ENCODE measurements at regions not wholly inside any gene's neighbourhood (a gene's known extent, or its start where the extent isn't known, plus 50 kb on each side); places are given as distances from the start of the nearest gene placed in this dataset.

DNA sequence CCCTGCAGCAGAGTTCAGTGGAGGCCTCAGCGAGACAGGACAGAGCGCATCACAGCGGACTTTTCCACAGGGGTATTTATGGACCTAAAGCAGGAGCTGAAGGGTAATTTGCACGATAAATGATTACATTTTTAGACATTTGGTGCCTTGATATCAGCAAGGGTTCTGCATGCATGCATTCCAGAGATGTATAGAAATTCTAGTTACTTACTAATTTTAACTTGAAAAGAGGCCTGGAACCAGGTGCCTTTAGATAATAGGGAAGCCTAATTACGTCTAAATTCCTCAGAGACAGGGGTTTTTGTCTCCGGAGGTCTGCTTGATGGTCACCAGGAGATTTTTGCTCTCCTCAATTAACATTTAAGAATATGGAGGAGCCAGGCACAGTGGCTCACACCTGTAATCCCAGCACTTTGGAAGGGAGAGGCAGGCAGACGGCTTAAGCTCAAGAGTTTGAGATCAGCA is 79.8 kb upstream of the MFGE8 start:
- H3K27ac ChIP-seq: no peak overlapping the region
- no peaks in the 10 kb centered on the region for H3K27me3 ChIP-seq (ENCODE audit: insufficient read depth in 3 of 3, low read length in 2 of 3)
- H3K4me3 ChIP-seq: no peak overlapping the region
- no peaks in the 10 kb centered on the region for H3K4me1 ChIP-seq
- TF ChIP-seq, protein P1, sequence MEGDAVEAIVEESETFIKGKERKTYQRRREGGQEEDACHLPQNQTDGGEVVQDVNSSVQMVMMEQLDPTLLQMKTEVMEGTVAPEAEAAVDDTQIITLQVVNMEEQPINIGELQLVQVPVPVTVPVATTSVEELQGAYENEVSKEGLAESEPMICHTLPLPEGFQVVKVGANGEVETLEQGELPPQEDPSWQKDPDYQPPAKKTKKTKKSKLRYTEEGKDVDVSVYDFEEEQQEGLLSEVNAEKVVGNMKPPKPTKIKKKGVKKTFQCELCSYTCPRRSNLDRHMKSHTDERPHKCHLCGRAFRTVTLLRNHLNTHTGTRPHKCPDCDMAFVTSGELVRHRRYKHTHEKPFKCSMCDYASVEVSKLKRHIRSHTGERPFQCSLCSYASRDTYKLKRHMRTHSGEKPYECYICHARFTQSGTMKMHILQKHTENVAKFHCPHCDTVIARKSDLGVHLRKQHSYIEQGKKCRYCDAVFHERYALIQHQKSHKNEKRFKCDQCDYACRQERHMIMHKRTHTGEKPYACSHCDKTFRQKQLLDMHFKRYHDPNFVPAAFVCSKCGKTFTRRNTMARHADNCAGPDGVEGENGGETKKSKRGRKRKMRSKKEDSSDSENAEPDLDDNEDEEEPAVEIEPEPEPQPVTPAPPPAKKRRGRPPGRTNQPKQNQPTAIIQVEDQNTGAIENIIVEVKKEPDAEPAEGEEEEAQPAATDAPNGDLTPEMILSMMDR (IDR thresholded peaks at IDR 0.05): no peak
- 75 to 86% (median 76%) methylated on average over 7 of the region's 7 CpGs for WGBS, 3 donors
- H3K9me3 ChIP-seq: no peaks in the 10 kb centered on the region
- intact Hi-C loops (cut with DNase I): no loop called here
- ATAC-seq (no peak), DNase-seq (no peak)
- H3K36me3 ChIP-seq (ENCODE audit: insufficient read depth in 1 of 2, low read depth in 1 of 2): no peaks in the 10 kb centered on the region

DNA sequence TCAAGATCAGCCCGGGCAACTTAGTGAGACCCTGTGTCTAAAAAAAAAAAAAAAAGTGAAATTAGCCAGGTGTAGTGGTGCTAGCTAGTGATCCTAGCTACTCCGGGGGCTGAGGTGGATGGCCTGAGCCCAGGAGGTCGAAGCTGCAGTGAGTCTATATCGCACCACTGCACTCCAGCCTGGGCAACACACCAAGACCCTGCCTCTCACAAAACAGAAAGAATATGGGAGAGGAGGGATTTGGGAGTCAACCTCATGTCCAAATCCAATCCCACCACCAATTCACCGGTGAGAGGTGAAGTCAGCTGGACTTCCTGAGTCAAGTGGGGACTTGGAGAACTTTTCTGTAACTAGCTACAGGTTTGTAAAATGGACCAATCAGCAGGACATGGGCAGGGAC is 80.5 kb upstream of the MFGE8 start:
- intact Hi-C loops (cut with DNase I): no loop called here

DNA sequence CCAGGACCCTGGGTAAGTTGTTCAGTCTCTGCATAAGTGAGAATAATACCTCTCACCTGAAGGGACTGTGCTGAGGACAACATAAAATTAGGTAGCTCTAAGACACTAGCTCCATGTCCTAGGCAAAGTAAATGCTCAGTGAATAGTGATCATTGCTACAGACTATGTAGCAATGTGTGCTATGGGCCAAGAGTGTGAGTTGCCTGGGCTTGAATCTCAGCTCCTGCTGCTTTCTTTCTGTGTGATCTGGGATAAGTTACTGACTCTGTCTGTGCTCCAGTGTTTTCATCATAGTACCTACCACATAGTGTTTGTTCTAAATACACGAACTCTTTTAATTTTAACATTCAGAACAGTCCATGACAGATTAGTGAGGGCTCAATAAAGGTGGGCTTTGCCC is 81.1 kb upstream of the MFGE8 start:
- TF ChIP-seq, protein P1 (IDR thresholded peaks at IDR 0.05): no peak
- WGBS, 3 donors: 86 to 92% (median 87%) methylated on average over 1 of the region's 1 CpG
- Histone ChIP-seq H3K4me3 (no peak overlapping the region), H3K27ac (no peak overlapping the region), H3K9me3 (no peaks in the 10 kb centered on the region), H3K27me3 (ENCODE audit: insufficient read depth in 3 of 3, low read length in 2 of 3) (no peaks in the 10 kb centered on the region), H3K36me3 (ENCODE audit: insufficient read depth in 1 of 2, low read depth in 1 of 2) (no peaks in the 10 kb centered on the region), H3K4me1 (no peaks in the 10 kb centered on the region)
- no peak for ATAC-seq
- DNase-seq: no peak
- intact Hi-C loops (cut with DNase I): no loop called here

More for the DNA sequence above, 80.5 kb upstream of the MFGE8 start:
- Histone ChIP-seq H3K36me3 (ENCODE audit: insufficient read depth in 1 of 2, low read depth in 1 of 2) (no peaks in the 10 kb centered on the region), H3K4me1 (no peaks in the 10 kb centered on the region), H3K27me3 (ENCODE audit: insufficient read depth in 3 of 3, low read length in 2 of 3) (no peaks in the 10 kb centered on the region), H3K27ac (no peak overlapping the region), H3K9me3 (no peaks in the 10 kb centered on the region), H3K4me3 (no peak overlapping the region)
- WGBS, 3 donors: 85 to 96% (median 86%) methylated on average over 5 of the region's 5 CpGs
- TF ChIP-seq, protein P1 (IDR thresholded peaks at IDR 0.05): no peak
- DNase-seq (no peak), ATAC-seq (no peak)

DNA sequence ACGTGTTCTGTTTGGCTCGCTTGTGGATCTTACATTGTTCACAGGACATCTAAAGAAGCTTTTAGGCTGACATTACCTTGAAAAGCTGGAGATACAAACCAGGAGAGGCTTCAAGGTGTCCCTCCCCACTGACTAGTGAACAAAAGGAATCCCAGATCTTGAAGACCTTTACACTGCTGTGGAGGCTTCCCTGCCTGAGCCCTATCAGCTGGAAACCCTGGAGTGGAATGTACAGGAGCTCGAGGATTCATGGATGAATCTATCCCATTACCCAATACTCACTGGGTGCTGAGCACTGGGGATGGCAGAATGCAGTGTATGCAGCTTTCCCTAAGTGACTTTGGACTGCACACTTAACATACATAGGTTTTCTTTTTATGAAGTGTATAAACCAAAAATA is 82.3 kb upstream of the MFGE8 start:
- 54 to 64% (median 61%) methylated on average over 3 of the region's 3 CpGs for WGBS, 3 donors
- H3K27ac ChIP-seq: no peak overlapping the region
- DNase-seq: no peak
- no peaks in the 10 kb centered on the region for H3K9me3 ChIP-seq
- no peak for ATAC-seq
- no peak overlapping the region for H3K4me3 ChIP-seq
- no peaks in the 10 kb centered on the region for H3K27me3 ChIP-seq (ENCODE audit: insufficient read depth in 3 of 3, low read length in 2 of 3)
- no peaks in the 10 kb centered on the region for H3K36me3 ChIP-seq (ENCODE audit: insufficient read depth in 1 of 2, low read depth in 1 of 2)
- intact Hi-C loops (cut with DNase I): no loop called here
- TF ChIP-seq, protein P1 (IDR thresholded peaks at IDR 0.05): no peak
- H3K4me1 ChIP-seq: no peaks in the 10 kb centered on the region

DNA sequence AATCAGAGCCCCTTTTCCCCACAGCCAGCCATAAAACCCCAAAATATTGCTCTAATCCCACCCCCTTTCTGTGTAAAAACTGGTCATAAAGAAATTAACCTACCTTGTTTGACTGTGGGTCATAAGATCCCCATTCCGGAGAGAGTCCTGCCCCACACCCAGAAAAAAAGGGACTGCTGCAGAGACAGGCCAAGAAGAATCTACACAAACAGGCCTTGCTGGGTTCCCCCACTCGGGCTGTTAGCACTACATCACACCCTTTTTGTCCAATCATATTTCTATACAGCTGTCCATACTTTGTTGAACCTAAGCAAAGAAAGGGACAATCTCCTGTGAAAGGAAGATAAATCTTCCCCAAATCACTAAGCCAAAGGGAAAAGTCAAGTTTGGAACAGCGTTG is 84.4 kb upstream of the MFGE8 start:
- DNase-seq (no peak), ATAC-seq (no peak)
- H3K36me3 ChIP-seq (ENCODE audit: insufficient read depth in 1 of 2, low read depth in 1 of 2): no peaks in the 10 kb centered on the region
- H3K27me3 ChIP-seq (ENCODE audit: insufficient read depth in 3 of 3, low read length in 2 of 3): no peaks in the 10 kb centered on the region
- intact Hi-C loops (cut with DNase I): no loop called here
- 86 to 88% (median 87%) methylated on average over 3 of the region's 3 CpGs for WGBS, 3 donors
- TF ChIP-seq, protein P1 (IDR thresholded peaks at IDR 0.05): no peak
- H3K27ac ChIP-seq: no peak overlapping the region
- no peaks in the 10 kb centered on the region for H3K4me1 ChIP-seq
- no peaks in the 10 kb centered on the region for H3K9me3 ChIP-seq
- no peak overlapping the region for H3K4me3 ChIP-seq
